Loucy (cell line): ENCODE measurements at regions not wholly inside any gene's neighbourhood (a gene's known extent, or its start where the extent isn't known, plus 50 kb on each side); places are given as distances from the start of the nearest gene placed in this dataset.

Experiments used
- EZH2phosphoT487 ChIP-seq: fragments of 200-600 bp; IDR thresholded peaks from 2 replicates; pipeline ENCODE4 v1.6.1; 2018; ENCODE audit warnings: antibody characterized with exemption, mild to moderate bottlenecking, moderate library complexity, borderline replicate concordance
- TF ChIP-seq, protein P1 (sequence below): fragments of 200-600 bp; sonication (generic); conservative IDR thresholded peaks from 2 replicates; pipeline ENCODE4 v1.5.1; 2014; ENCODE audit warnings: mild to moderate bottlenecking, antibody characterized with exemption, low read length

DNA sequence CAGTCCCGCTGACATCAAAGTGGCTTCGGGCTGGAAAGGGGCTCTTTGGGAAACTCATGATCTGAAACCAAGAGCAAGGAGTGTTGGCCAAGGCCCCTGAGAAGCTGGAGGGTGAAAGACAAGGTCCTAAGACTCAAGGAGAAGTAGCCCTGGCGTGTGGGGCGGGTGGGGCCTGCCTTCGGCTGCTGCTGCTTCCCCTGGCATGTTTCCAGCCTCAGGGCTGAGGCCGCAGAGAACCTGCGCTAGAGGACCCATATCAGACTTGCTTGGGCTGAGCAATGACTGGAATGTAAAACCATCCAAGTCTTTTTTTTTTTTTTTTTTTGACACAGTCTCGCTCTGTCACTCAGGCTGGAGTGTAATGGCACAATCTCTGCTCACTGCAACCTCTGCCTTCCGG, 67.5 kb upstream of the GCSH start:
- TF ChIP-seq, protein P1, sequence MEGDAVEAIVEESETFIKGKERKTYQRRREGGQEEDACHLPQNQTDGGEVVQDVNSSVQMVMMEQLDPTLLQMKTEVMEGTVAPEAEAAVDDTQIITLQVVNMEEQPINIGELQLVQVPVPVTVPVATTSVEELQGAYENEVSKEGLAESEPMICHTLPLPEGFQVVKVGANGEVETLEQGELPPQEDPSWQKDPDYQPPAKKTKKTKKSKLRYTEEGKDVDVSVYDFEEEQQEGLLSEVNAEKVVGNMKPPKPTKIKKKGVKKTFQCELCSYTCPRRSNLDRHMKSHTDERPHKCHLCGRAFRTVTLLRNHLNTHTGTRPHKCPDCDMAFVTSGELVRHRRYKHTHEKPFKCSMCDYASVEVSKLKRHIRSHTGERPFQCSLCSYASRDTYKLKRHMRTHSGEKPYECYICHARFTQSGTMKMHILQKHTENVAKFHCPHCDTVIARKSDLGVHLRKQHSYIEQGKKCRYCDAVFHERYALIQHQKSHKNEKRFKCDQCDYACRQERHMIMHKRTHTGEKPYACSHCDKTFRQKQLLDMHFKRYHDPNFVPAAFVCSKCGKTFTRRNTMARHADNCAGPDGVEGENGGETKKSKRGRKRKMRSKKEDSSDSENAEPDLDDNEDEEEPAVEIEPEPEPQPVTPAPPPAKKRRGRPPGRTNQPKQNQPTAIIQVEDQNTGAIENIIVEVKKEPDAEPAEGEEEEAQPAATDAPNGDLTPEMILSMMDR: no peak
- TF ChIP-seq EZH2phosphoT487: no peak
